ENCODE measurements at regions not wholly inside any gene's neighbourhood (a gene's known extent, or its start where the extent isn't known, plus 50 kb on each side); places are given as distances from the start of the nearest gene placed in this dataset.
A peak's percentile ranks its signal among the peaks of the same experiment; 100 is the strongest.
"Not testable (repeated sequence)": the region's sequence is repeated elsewhere in the genome, so short reads cannot be mapped to it uniquely, and the experiment has no call there.

- ATAC-seq: peak; percentile 60
- not testable (repeated sequence) for H3K9me3 Mint-ChIP-seq, H3K27me3 Mint-ChIP-seq, H3K4me1 Mint-ChIP-seq, H3K27ac Mint-ChIP-seq, H3K36me3 Mint-ChIP-seq
- peak overlapping the region; percentile 38 for H3K4me3 Mint-ChIP-seq
These were observed 370.8 kb downstream of the TMEM121 start for GRCh38 chr14:105896961-105897724.

- no peak for ATAC-seq
- H3K27ac Mint-ChIP-seq: no peak overlapping the region
These were observed 371.3 kb downstream of the TMEM121 start for GRCh38 chr14:105897725-105898113.

GRCh38 chr14:105898482-105899010 lies 372.2 kb downstream of the TMEM121 start:
- no peaks in the 10 kb centered on the region for H3K27me3 Mint-ChIP-seq
- no peaks in the 10 kb centered on the region for H3K9me3 Mint-ChIP-seq
- H3K27ac Mint-ChIP-seq: peak overlapping the region; percentile 70
- no peaks in the 10 kb centered on the region for H3K4me1 Mint-ChIP-seq
- peak overlapping the region; percentile 68 for H3K4me3 Mint-ChIP-seq
- H3K36me3 Mint-ChIP-seq: no peaks in the 10 kb centered on the region
- no peak for ATAC-seq

More at GRCh38 chr14:105897725-105898113, 371.3 kb downstream of the TMEM121 start:
- H3K36me3 Mint-ChIP-seq: no peaks in the 10 kb centered on the region
- H3K4me3 Mint-ChIP-seq: peak overlapping the region; percentile 62
- H3K27me3 Mint-ChIP-seq: no peaks in the 10 kb centered on the region
- H3K9me3 Mint-ChIP-seq: no peaks in the 10 kb centered on the region
- H3K4me1 Mint-ChIP-seq: no peaks in the 10 kb centered on the region

GRCh38 chr14:105899071-105899641 lies 372.8 kb downstream of the TMEM121 start:
- Mint-ChIP-seq H3K4me3 (peak overlapping the region; percentile 68), H3K9me3 (no peaks in the 10 kb centered on the region), H3K36me3 (no peaks in the 10 kb centered on the region), H3K4me1 (no peaks in the 10 kb centered on the region), H3K27me3 (no peaks in the 10 kb centered on the region), H3K27ac (peak overlapping the region; percentile 70)
- ATAC-seq: no peak

GRCh38 chr14:105899657-105900397 lies 373.4 kb downstream of the TMEM121 start:
- Mint-ChIP-seq H3K36me3 (no peaks in the 10 kb centered on the region), H3K9me3 (no peaks in the 10 kb centered on the region), H3K4me1 (no peaks in the 10 kb centered on the region), H3K27me3 (no peaks in the 10 kb centered on the region), H3K27ac (peak overlapping the region; percentile 61), H3K4me3 (peak overlapping the region; percentile 56)
- ATAC-seq: no peak

- H3K27ac Mint-ChIP-seq: peak overlapping the region; percentile 61
- no peaks in the 10 kb centered on the region for H3K9me3 Mint-ChIP-seq
- no peaks in the 10 kb centered on the region for H3K36me3 Mint-ChIP-seq
- H3K4me3 Mint-ChIP-seq: peak overlapping the region; percentile 56
- no peaks in the 10 kb centered on the region for H3K27me3 Mint-ChIP-seq
- ATAC-seq: no peak
- H3K4me1 Mint-ChIP-seq: no peaks in the 10 kb centered on the region
These were observed 374.2 kb downstream of the TMEM121 start for GRCh38 chr14:105900398-105901160.

GRCh38 chr14:105901226-105901625 lies 374.8 kb downstream of the TMEM121 start:
- Mint-ChIP-seq H3K4me3 (peak overlapping the region; percentile 56), H3K36me3 (no peaks in the 10 kb centered on the region), H3K9me3 (no peaks in the 10 kb centered on the region), H3K4me1 (no peaks in the 10 kb centered on the region), H3K27ac (peak overlapping the region; percentile 61), H3K27me3 (no peaks in the 10 kb centered on the region)
- ATAC-seq: no peak

- Mint-ChIP-seq H3K36me3 (peaks cover 6% of the 10 kb centered on the region), H3K9me3 (no peaks in the 10 kb centered on the region), H3K27ac (no peak overlapping the region), H3K4me3 (no peak overlapping the region), H3K27me3 (no peaks in the 10 kb centered on the region), H3K4me1 (no peaks in the 10 kb centered on the region)
- ATAC-seq: no peak
These were observed 375.9 kb downstream of the TMEM121 start for GRCh38 chr14:105902131-105902898.

GRCh38 chr14:105902899-105903165 lies 376.4 kb downstream of the TMEM121 start:
- H3K27me3 Mint-ChIP-seq, H3K9me3 Mint-ChIP-seq, H3K4me1 Mint-ChIP-seq, H3K36me3 Mint-ChIP-seq, H3K27ac Mint-ChIP-seq, ATAC-seq: not testable (repeated sequence)
- peak overlapping the region; percentile 12 for H3K4me3 Mint-ChIP-seq

- Mint-ChIP-seq H3K4me3 (no peak overlapping the region), H3K27me3 (no peaks in the 10 kb centered on the region)
These were observed 377.6 kb downstream of the TMEM121 start for GRCh38 chr14:105903971-105904370.

GRCh38 chr14:105904379-105904778 lies 378.0 kb downstream of the TMEM121 start:
- no peaks in the 10 kb centered on the region for H3K27me3 Mint-ChIP-seq
- H3K4me3 Mint-ChIP-seq: peak overlapping the region; percentile 44

More at GRCh38 chr14:105903971-105904370, 377.6 kb downstream of the TMEM121 start:
- H3K36me3 Mint-ChIP-seq: peaks cover 6% of the 10 kb centered on the region
- H3K9me3 Mint-ChIP-seq: no peaks in the 10 kb centered on the region
- H3K27ac Mint-ChIP-seq: no peak overlapping the region
- H3K4me1 Mint-ChIP-seq: peaks cover 8% of the 10 kb centered on the region
- no peak for ATAC-seq

GRCh38 chr14:105905456-105905855 lies 379.1 kb downstream of the TMEM121 start:
- H3K9me3 Mint-ChIP-seq: no peaks in the 10 kb centered on the region
- no peaks in the 10 kb centered on the region for H3K27me3 Mint-ChIP-seq
- H3K4me3 Mint-ChIP-seq: peak overlapping the region; percentile 44
- no peak for ATAC-seq
- peaks cover 8% of the 10 kb centered on the region for H3K4me1 Mint-ChIP-seq
- H3K36me3 Mint-ChIP-seq: peaks cover 6% of the 10 kb centered on the region
- no peak overlapping the region for H3K27ac Mint-ChIP-seq

More at GRCh38 chr14:105904379-105904778, 378.0 kb downstream of the TMEM121 start:
- H3K9me3 Mint-ChIP-seq: no peaks in the 10 kb centered on the region
- H3K36me3 Mint-ChIP-seq: peaks cover 6% of the 10 kb centered on the region
- ATAC-seq: no peak
- H3K4me1 Mint-ChIP-seq: peaks cover 8% of the 10 kb centered on the region
- H3K27ac Mint-ChIP-seq: no peak overlapping the region

- Mint-ChIP-seq H3K27ac (peak overlapping the region; percentile 81), H3K4me3 (peak overlapping the region; percentile 75), H3K36me3 (peaks cover 6% of the 10 kb centered on the region), H3K27me3 (no peaks in the 10 kb centered on the region), H3K9me3 (no peaks in the 10 kb centered on the region), H3K4me1 (peaks cover 8% of the 10 kb centered on the region)
- no peak for ATAC-seq
These were observed 380.9 kb downstream of the TMEM121 start for GRCh38 chr14:105907276-105907675.

- H3K36me3 Mint-ChIP-seq: peaks cover 6% of the 10 kb centered on the region
- H3K27me3 Mint-ChIP-seq: no peaks in the 10 kb centered on the region
- no peaks in the 10 kb centered on the region for H3K9me3 Mint-ChIP-seq
- peaks cover 8% of the 10 kb centered on the region for H3K4me1 Mint-ChIP-seq
- peak overlapping the region; percentile 81 for H3K27ac Mint-ChIP-seq
- ATAC-seq: no peak
- H3K4me3 Mint-ChIP-seq: peak overlapping the region; percentile 75
These were observed 381.6 kb downstream of the TMEM121 start for GRCh38 chr14:105908006-105908405.

Data from stimulated activated memory B cell treated with anti-CD40 and anti-IgM and Interleukin-4, amounts not matched to agents 10 μg/mL and 1 μg/mL and 100 μg/mL, for 72 hours (primary cell).